Left renal cortex interstitium (tissue), 4 donors: ENCODE measurements at regions not wholly inside any gene's neighbourhood (a gene's known extent, or its start where the extent isn't known, plus 50 kb on each side); places are given as distances from the start of the nearest gene placed in this dataset.

Experiments used
- DNase-seq, 4 donors: peaks; one replicate each; pipeline ENCODE4 v3.0.0-alpha.2; 2013; ENCODE audit warnings: low read depth in 4 of 4, low spot score in 2 of 4, missing footprints in 1 of 4

GRCh38 chr13:80572308-80572922 lies 231.5 kb upstream of the SPRY2 start:
- no peak for DNase-seq

DNA sequence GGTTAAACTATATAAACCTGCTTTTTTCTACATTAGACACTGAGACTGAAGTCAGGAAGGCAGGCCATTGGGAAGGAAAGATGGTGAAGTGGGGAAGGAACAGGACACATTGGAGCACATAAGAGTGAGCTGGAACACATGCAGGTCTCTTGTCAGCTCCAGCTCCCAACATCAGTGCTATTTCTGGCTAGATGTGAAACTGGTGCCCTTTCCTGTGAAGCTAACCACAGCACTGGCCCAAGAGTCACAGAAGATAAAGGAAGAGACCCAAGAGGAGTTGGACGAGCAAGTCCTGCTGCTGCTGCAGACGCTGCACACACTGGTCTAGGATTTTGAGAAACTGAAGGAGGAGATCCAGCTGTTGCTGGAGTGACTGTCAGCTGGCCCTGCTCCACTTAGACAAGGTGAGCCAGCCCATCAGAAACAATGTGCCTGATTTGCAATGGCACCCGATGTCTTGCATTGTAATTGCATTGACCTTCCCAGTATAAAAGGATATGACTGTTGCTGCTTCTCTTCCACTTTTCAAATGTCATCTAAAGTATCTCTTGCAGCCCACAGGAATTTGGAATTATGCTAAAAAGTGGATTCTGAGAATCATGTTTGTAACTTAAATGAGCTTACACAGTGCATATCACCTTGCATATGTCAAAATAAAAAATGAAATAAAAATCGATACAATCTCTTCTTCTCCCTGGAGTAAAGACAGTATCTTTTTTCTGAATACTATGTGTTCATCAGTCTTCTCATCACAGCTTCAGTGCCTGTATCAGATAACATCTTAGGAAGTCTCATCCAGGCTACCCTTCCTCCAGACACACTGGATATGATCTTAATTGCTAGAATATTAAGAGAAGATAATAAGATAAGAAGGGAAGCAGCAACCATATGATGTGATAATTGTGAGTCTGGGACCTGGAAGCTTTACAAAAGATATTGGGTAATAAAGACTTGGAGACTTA lies 230.7 kb upstream of the SPRY2 start:
- DNase-seq = no peak

DNA sequence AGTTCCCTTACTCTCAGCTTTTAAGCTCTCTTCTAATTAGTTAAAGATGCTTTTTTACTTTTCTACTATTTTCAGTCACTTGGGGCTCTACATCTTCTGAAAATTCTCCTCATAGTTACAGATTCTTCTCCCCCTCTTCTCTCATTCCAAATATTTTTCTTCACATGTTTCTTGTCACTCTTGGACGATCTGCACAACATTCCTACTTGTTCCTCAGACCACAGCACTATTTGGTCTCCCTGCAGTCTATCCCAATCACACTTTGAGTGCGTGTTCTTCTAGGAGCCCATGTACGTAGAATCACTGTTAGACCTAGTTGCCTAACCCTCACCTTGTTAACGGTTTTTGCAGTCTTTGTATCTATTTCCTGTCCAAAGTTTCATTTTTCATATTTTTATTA lies 222.5 kb upstream of the SPRY2 start:
- DNase-seq = no peak

GRCh38 chr13:80562433-80563156 lies 221.7 kb upstream of the SPRY2 start:
- DNase-seq = no peak

DNA sequence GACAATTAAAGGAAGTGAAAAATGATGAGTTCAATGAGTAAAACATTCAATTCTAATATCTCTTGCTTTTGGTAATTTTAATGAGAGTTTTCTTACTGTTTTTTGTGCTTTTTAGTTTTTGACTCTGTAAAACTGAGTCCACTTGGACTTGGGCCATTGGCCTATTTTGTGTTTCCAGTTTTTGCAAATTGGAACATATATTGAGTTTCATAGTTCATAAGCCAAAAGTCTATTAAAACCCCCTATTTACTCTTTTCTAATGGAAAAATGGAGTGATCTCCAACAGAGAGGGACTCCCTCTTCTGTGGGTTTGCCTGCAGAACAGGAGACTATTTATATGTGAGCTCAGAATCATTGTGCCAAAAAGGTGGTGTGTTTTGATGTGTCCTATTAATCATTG lies 219.7 kb upstream of the SPRY2 start:
- DNase-seq = no peak

- no peak for DNase-seq
Measured at GRCh38 chr13:80559944-80560343, 219.0 kb upstream of the SPRY2 start.

DNA sequence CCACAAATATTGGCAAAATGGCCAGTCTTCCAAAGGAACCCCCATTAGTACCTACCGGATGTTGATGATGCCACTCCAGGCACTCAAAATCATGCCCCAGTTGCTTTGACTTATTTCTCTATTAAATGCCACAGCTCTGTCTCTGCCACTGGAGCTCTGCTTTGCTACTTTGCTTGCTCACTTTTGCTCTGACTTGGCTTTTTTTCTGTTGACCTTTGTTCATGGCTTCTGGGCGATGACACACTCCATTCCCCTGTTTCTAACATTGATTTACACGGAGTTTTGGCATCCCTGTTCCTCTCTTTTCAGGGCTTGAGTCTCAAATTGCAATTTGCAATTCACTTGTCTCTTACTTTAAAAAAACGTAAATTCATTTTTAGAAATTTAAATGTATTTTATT lies 217.1 kb upstream of the SPRY2 start:
- DNase-seq = no peak

DNA sequence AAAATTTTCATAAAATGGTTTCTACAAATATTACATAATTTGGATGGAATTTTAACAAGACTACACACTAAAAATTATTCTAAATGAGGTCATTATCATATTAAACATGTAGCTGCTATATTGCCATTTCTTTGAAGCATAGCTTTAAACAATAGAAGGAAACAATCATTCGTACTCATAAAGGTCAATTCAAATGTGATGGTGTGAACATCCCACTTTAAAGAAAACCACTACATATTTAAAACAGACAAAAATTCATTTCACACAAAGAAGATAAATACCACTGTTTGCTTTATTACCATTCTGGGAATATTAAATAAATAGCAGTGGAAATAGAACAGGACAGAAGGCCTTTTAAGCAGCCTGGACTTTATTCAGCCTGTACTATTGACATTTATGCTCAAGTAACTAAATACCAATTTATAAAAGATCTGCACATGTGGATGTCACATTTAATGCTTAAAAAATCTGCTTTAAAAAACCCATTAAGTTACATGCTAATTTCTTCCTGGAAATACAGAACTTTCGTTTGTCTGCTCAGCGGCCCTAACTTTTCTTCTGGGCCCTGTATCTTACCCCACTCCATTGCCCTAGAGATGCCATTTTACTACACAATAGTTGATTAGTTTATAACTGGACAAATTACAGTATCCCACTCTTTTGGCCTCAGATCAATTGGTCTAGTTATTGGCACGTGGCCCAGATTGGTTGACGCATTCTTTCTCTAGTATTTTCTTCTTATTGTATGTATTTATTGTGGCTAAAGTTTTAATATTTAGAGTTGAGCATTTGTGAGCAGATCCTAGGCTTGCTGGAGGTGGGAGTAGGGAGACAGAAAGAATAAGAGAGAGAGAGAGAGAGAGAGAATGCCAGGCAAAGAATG lies 215.1 kb upstream of the SPRY2 start:
- no peak for DNase-seq

- DNase-seq = no peak
Measured at GRCh38 chr13:80552851-80553440, 212.0 kb upstream of the SPRY2 start.

DNA sequence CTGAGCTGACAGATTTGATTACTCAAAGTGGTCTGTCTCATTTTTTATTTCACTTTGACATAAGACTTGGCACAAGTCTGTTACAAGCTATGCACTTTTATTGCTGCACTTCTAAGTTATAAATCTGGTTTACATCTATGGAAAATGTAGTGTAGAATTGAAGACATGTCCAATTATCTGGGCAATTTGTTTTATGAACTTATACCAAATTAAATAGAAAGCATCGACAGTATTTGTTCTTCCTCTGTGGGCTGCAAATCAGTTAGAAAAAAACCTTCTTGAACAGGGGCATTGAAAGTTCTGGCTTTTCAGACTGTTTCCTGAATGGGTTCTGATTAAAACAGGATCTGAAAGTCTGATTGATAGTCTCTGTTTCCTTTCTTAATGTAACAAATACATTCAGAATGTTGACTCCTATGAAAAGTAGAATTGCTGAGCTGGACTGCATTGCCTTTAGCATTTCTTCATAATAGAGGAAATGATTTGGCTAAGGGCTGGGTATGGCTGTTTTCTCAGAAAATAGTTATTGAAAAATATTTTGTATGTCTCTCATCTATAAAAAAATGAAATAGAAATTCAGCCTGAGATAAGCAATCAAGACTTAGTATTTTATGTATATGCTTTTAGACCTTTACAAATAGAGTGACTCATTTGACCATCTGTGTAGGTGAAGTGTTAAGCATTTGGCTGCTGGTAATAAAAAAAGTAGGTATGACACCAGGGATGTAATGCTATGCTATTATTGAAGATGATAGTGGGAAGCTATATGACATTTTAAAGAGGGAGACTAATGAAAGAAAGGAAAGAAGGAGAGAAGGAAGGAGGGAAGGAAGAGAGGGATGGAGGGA lies 210.9 kb upstream of the SPRY2 start:
- DNase-seq = no peak

- no peak for DNase-seq
Measured at GRCh38 chr13:80550971-80551441, 210.1 kb upstream of the SPRY2 start.

GRCh38 chr13:80548915-80549314 lies 208.0 kb upstream of the SPRY2 start:
- no peak for DNase-seq

DNA sequence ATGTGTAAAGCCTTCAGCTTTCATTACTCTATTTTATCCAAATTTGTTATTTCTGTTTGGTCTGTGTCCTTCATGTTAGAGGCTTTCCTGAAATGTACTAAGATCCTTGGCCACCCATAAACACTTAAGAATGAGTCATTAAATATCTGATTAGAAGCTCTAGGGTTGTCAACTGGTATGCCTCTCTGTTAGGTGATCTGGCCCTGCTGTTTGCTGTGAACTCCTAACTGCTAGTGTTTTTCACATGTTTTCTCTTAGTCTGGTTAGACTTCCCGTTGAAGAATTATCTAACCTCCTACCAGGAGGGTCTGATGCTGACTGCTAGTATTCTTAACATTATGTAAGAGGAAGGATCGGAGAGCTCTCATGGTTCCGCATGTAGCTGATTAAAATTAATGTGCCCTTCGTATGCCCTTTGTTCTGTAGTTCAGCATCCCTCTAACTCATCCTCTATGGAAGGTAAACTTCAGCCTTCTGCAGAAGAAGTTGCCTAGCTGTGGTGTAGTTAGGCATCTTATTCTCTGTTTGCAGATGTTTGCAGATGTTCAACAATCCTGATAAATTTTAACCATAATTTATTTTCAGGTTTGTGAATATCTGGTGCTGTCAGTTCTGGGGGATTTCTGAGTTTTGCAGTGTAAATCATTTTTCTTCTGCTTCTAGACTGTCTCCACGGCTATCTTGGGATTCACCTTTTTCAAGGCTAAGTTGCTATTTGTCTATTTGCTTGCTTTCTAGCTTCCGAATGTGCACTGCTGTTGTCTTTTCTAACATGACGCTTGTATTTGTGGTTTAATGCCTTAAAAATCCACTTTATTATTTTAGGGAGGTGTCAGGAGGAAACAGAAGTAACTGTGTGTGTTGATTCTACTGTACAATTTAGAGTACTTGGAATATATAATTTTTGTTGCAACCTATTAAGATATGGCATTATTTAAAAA lies 207.2 kb upstream of the SPRY2 start:
- DNase-seq = no peak

DNA sequence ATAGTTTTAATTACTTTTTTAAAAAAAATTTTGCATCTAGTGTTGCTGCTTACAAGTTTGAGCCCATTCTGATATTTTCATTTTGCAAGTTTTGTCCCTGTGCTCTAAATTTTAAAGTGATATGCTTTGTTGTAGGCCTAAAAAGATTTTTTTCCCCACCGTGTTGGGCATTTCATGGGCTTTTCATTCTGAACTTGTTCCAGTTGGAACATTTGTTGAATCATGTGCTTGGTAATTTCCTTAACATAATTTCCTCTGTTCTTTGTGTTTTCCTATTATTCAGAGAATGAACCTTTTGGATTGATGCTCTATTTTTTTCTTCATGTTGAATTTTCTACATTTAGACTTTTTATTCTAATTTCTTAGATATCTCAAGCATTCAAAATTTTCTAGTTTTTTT lies 206.4 kb upstream of the SPRY2 start:
- DNase-seq = no peak

DNA sequence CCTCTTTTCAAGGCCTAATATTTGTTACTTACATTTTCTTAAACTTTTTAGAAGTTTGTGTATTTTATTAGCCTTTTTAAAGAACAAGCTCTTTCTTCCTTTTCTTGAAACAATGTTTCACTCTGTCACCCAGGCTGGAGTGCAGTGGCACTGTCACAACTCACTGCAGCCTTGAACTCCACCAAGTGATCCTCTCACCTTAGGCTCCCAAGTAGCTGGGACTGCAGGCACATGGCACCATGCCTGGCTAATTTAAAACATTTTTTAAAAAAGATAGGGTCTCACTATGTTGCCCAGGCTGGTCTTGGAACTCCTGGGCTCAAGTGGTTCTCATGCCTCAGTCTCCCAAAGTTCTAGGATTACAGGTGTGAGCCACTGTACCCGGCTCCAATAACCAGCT lies 192.2 kb upstream of the SPRY2 start:
- DNase-seq = no peak

DNA sequence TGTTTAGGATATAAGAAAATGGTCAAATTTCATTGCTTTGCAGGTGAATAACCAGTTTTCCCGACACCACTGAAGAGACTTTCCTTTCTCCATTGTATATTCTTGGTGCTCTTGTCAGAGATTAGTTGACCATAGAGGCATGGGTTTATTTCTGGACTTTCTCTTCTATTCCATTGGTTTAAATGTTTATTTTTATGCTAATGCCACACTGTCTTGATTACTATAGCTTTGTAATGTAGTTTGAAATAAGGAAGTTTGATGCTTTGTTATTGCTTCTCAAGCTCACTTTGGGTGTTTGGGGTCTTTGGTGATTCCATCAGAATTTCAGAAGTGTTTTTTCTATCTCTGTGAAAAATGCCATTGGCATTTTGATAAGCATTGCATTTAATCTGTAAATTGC lies 190.0 kb upstream of the SPRY2 start:
- no peak for DNase-seq

DNA sequence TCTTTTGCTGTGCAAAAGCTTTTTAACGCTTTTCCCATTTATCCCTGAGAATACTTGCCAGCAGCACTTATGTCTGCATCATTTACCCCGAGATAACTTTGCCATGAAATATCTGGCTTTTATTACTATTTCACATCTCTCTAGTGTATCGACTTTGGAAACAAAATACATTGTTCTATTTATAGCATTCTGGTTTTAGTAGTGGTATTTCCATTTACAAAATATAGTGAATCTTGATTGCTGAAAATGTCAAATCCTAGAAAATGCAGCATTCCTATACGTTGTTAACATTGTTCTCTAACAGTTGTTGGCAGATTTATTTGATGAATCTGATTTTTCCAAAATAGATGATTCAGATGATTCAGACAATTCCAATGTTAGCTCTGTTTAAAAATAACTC lies 189.3 kb upstream of the SPRY2 start:
- DNase-seq = no peak

DNA sequence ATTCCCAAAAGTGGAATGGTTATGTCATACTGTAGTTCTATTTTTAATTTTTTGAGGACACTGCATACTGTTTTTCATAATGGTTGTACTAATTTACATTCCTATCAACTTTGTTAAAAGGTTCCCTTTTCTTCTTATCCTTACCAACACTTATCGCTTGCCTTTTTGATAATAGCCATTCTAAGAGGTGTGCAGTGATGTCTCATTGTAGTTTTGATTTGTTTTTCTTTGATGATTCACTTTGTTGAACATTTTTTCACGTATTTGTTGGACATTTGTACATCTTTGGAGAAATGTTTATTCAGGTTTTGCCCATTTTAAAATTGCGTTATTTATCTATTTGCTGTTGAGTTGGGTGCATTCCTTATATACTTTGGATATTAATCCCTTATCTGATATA lies 188.8 kb upstream of the SPRY2 start:
- no peak for DNase-seq
